ENCODE measurements at regions not wholly inside any gene's neighbourhood (a gene's known extent, or its start where the extent isn't known, plus 50 kb on each side); places are given as distances from the start of the nearest gene placed in this dataset.

DNA sequence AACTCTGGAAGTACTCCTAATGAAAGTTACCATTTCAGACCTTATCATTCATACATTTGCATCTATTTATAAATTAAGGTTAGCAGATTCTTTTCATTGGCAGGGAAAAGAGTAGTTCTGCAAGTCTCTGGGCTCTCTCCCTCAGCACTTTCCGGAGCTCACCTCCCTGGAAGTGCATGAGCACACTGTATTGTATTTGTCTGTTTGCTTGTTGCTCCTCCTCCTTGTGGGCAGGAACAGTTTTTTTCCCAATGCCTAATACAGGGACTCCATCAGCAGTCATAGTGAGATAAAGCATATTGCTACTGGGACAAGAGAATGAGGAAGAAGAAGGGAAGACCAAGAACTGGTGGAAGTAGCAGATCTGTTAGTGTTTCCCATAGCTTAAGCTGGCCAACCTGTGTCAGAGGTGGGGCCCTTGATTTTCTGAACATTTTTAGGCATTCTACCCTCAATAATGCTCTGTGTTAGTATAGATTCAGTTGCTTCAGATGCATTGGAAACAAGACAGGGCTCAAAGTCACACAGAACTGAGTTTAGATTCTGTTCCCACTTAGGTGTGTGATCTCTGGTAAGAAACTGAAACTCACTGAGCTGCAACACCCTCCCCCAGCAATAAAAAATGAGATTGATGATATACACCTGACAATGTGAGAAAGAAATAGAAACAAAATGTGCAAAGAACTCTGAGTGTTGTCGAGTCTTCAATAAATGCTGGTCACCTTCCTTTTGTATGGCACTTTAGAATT is 407.8 kb downstream of the TUSC7 start:
- TF ChIP-seq, protein P1, sequence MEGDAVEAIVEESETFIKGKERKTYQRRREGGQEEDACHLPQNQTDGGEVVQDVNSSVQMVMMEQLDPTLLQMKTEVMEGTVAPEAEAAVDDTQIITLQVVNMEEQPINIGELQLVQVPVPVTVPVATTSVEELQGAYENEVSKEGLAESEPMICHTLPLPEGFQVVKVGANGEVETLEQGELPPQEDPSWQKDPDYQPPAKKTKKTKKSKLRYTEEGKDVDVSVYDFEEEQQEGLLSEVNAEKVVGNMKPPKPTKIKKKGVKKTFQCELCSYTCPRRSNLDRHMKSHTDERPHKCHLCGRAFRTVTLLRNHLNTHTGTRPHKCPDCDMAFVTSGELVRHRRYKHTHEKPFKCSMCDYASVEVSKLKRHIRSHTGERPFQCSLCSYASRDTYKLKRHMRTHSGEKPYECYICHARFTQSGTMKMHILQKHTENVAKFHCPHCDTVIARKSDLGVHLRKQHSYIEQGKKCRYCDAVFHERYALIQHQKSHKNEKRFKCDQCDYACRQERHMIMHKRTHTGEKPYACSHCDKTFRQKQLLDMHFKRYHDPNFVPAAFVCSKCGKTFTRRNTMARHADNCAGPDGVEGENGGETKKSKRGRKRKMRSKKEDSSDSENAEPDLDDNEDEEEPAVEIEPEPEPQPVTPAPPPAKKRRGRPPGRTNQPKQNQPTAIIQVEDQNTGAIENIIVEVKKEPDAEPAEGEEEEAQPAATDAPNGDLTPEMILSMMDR (IDR thresholded peaks at IDR 0.05; ENCODE audit: extremely low read depth, missing control alignments), result no peak
- DNase-seq (ENCODE audit: low spot score), result no peak

DNA sequence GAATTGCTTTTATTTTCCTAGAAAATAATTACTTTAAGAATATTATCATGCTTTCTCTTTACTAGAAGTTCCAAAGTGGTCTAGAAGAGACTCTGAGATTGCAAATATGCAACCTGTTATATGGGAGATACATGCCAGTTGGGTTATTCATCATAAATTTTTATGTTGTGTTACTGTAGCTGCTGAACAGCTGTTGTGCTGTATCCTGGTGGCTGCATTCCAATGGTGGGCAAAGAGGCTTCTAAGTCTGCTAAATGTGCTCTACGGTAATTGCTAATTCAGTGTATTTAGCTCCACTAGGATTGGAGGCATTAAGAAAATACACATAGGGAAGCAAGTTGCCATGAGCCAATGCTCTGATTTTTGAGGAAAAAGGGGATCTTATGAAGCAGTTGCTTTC is 409.0 kb downstream of the TUSC7 start:
- TF ChIP-seq, protein P1 (IDR thresholded peaks at IDR 0.05; ENCODE audit: extremely low read depth, missing control alignments), result no peak
- no peak for DNase-seq (ENCODE audit: low spot score)

DNA sequence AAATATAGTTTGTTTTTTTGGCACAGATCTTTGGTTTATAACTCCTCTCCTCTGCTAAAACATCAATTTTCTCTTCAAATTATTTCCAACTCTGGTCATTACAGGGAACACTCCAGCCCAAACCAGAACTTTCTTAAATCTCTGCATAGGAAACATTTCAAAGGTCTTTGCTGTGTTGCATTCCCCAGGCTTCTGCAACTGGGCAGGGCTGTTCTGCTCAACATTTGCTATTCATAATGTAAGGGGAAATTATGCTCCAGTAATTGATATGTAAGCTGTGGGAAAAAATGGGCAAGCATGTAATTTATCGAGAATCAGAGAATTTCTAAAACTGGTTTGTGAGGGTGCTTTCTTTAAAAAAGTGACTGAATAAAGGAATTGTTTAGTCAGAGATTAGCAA is 410.4 kb downstream of the TUSC7 start:
- DNase-seq (ENCODE audit: low spot score), result no peak
- TF ChIP-seq, protein P1 (IDR thresholded peaks at IDR 0.05; ENCODE audit: extremely low read depth, missing control alignments), result no peak

DNA sequence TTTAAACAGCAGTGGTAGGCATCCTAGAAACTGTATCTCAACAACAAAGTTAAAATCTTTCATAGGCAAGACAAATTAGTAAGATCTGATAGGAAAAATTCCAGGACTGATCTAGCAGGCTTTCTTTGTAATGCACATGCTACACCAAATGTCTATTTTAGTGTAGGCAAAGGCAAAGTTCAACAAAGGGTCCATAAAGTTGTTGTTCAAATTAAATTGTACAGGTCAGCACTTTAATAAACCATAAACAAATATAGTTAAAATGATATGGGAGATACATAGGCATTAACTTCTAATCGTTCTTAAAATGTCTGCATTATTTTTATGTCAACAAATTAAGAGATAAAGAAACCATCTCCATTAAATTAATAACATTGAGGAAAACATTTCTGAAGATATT is 413.0 kb downstream of the TUSC7 start:
- TF ChIP-seq, protein P1 (IDR thresholded peaks at IDR 0.05; ENCODE audit: extremely low read depth, missing control alignments), result no peak
- no peak for DNase-seq (ENCODE audit: low spot score)

DNA sequence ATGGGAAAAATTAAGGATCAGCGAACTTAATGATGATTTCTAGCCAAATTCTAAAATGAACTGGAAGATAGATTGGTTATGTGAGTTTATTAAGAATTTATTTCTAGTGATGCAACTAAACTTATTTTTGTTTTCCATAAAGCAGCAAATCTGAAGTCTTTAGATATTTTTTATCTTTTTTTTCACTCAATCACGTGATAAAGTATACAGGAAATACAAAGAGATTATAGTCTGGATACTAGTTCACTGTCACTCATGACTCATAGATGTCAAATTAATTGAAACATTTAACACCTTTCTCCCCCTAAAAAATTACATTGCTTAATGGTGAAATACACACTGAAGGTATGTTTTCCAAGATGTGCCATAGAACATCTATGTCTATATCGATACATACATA is 416.9 kb downstream of the TUSC7 start:
- DNase-seq (ENCODE audit: low spot score), result no peak
- TF ChIP-seq, protein P1 (IDR thresholded peaks at IDR 0.05; ENCODE audit: extremely low read depth, missing control alignments), result no peak

DNA sequence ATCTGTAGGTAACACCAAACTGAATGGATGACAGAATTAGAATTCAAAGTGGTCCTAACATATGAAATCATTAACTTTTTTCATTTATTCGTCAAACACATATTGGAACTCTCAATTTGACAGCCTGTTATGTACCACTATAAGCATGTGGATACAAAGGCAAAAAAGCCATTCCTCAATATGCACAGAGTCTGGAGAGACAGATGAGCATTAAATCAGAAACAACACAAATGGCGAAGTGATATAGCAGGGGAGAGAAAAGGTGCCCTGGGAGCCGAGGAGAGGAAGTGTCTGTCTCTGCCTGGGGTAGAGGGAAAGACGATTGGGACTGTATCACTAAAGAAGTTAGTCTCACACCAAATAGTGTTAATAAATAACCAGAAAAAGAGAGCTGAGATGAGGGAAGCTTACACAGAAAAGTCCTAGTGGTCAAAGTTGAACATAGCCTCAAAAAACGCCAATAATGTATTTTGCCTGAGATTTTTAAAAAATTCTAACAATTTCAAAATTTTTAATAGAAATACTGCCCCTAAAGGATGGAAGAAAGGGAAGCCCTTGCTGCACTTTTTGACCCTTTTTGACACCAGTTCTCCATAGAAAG is 417.5 kb downstream of the TUSC7 start:
- DNase-seq (ENCODE audit: low spot score), result no peak
- TF ChIP-seq, protein P1 (IDR thresholded peaks at IDR 0.05; ENCODE audit: extremely low read depth, missing control alignments), result no peak

DNA sequence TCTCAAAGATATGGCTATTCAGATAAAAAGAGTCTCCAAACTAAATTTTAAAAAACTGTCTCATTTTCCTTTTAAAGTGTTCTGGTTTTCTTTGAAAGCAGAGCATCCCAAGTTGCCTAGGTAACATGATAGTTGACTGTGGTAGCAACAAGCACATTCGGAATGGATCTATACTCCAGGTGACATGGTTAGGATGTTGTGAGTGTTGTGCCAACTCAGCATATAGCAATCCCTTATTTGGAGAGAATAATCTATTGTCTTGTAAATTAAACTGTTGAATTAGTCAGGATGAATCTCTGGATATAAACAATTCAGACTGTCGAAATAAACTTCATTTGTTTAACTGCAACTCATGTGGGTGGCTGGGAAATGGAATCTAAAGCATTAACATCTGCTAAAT is 418.6 kb downstream of the TUSC7 start:
- TF ChIP-seq, protein P1 (IDR thresholded peaks at IDR 0.05; ENCODE audit: extremely low read depth, missing control alignments), result no peak
- DNase-seq (ENCODE audit: low spot score), result no peak

Measured in GM20000 (cell line).